Natural killer cell (primary cell): ENCODE measurements at regions not wholly inside any gene's neighbourhood (a gene's known extent, or its start where the extent isn't known, plus 50 kb on each side); places are given as distances from the start of the nearest gene placed in this dataset.

ENCODE experiments used
- ATAC-seq, 3 donors: fragments of 150-1000 bp in 2 of 3; fragments of 200-7000 bp in 1 of 3; cut with Tn5 transposase; 1 replicate in 1 of 3; 2 replicates in 2 of 3; pipeline ENCODE4 v1.10.0; 2021; ENCODE audit warnings: mild to moderate bottlenecking in 2 of 3, moderate library complexity in 2 of 3
- DNase-seq, 2 donors: peaks; one replicate each; pipeline versions ENCODE4 v3.0.0 to v3.0.0-alpha.2; 2013 to 2021; ENCODE audit warnings: mixed read lengths in 1 of 2
- H3K27ac ChIP-seq: one replicate; pipeline ENCODE4 v1.5.1; 2013; ENCODE audit warnings: mild to moderate bottlenecking, low read length
- H3K27me3 ChIP-seq: one replicate; pipeline ENCODE4 v1.6.1; 2013; ENCODE audit warnings: low read length; ENCODE audit not compliant: control insufficient read depth, insufficient read depth
- H3K36me3 ChIP-seq: one replicate; pipeline ENCODE4 v1.6.1; 2013; ENCODE audit warnings: low read length; ENCODE audit not compliant: control insufficient read depth, insufficient read depth
- H3K4me1 ChIP-seq: one replicate; pipeline ENCODE4 v1.6.1; 2013; ENCODE audit warnings: low read length; ENCODE audit not compliant: control insufficient read depth, insufficient read depth
- H3K4me3 ChIP-seq: one replicate; pipeline ENCODE4 v1.5.1; 2013; ENCODE audit warnings: low read length
- H3K9me3 ChIP-seq: one replicate; pipeline ENCODE4 v1.6.1; 2013; ENCODE audit warnings: low read length; ENCODE audit not compliant: control insufficient read depth, insufficient read depth
- H3K27ac Mint-ChIP-seq, 2 donors: one replicate each; pipeline ENCODE4 v1.8.0; 2022; ENCODE audit warnings: mild to moderate bottlenecking in 2 of 2, mixed read lengths in 2 of 2, moderate library complexity in 1 of 2
- H3K27me3 Mint-ChIP-seq, 2 donors: one replicate each; pipeline ENCODE4 v1.8.0; 2022; ENCODE audit warnings: low read depth in 2 of 2, mixed read lengths in 2 of 2
- H3K36me3 Mint-ChIP-seq: one replicate; pipeline ENCODE4 v1.8.0; 2022; ENCODE audit warnings: mixed read lengths
- H3K4me1 Mint-ChIP-seq, 2 donors: one replicate each; pipeline ENCODE4 v1.8.0; 2022; ENCODE audit warnings: mixed read lengths in 2 of 2
- H3K4me3 Mint-ChIP-seq: one replicate; pipeline ENCODE4 v1.8.0; 2022; ENCODE audit warnings: mild to moderate bottlenecking, moderate library complexity, mixed read lengths
- H3K9me3 Mint-ChIP-seq, 2 donors: one replicate each; pipeline ENCODE4 v1.8.0; 2022; ENCODE audit warnings: mixed read lengths in 2 of 2
- CTCF ChIP-seq: fragments of 200-600 bp; IDR thresholded peaks from one replicate; pipeline ENCODE4 v1.8.0; 2022; ENCODE audit warnings: antibody characterized with exemption
- WGBS: methylation state at CpG from one replicate; pipeline ENCODE4 v1.1.7; 2013; ENCODE audit warnings: missing lambda C conversion rate; ENCODE audit not compliant: insufficient coverage; 5-methylcytosine and 5-hydroxymethylcytosine counted together
- intact Hi-C: fragments of 100-400 bp; cut with micrococcal nuclease; formaldehyde crosslinking; loops from one replicate; pipeline ENCODE4 v1.14.2; 2022

GRCh38 chr2:129797489-129798300, 181.8 kb upstream of the RAB6C start:
- ATAC-seq = no peak
- H3K4me3 ChIP-seq = no peak overlapping the region
- intact Hi-C loops = no loop called here
- no peaks in the 10 kb centered on the region for H3K9me3 ChIP-seq
- TF ChIP-seq CTCF = no peak
- DNase-seq = no peak
- 77% methylated on average over 15 of the region's 16 CpGs for WGBS
- H3K9me3 Mint-ChIP-seq = no peaks in the 10 kb centered on the region
- H3K27ac Mint-ChIP-seq = no peak overlapping the region
- peaks cover 0 to 15% of the 10 kb centered on the region in 2 donors for H3K27me3 Mint-ChIP-seq
- H3K4me1 ChIP-seq = no peaks in the 10 kb centered on the region
- H3K4me1 Mint-ChIP-seq = no peaks in the 10 kb centered on the region
- H3K4me3 Mint-ChIP-seq = no peak overlapping the region
- H3K36me3 ChIP-seq = no peaks in the 10 kb centered on the region
- H3K27me3 ChIP-seq = no peaks in the 10 kb centered on the region
- no peak overlapping the region for H3K27ac ChIP-seq
- no peaks in the 10 kb centered on the region for H3K36me3 Mint-ChIP-seq

- H3K4me3 Mint-ChIP-seq = no peak overlapping the region
Observed at GRCh38 chr2:129798301-129798581, 181.2 kb upstream of the RAB6C start.

GRCh38 chr2:129798626-129799025, 180.8 kb upstream of the RAB6C start:
- H3K9me3 Mint-ChIP-seq = no peaks in the 10 kb centered on the region
- Histone ChIP-seq H3K4me3 (no peak overlapping the region), H3K27me3 (no peaks in the 10 kb centered on the region), H3K9me3 (no peaks in the 10 kb centered on the region), H3K4me1 (no peaks in the 10 kb centered on the region), H3K27ac (no peak overlapping the region), H3K36me3 (no peaks in the 10 kb centered on the region)
- no peak overlapping the region for H3K4me3 Mint-ChIP-seq
- H3K4me1 Mint-ChIP-seq = no peaks in the 10 kb centered on the region
- H3K27me3 Mint-ChIP-seq = peaks cover 0 to 15% of the 10 kb centered on the region in 2 donors
- TF ChIP-seq CTCF = no peak
- DNase-seq (no peak), ATAC-seq (no peak)
- intact Hi-C loops = no loop called here
- WGBS = 89% methylated on average over 9 of the region's 9 CpGs
- H3K36me3 Mint-ChIP-seq = no peaks in the 10 kb centered on the region
- no peak overlapping the region for H3K27ac Mint-ChIP-seq

More at GRCh38 chr2:129798301-129798581, 181.2 kb upstream of the RAB6C start:
- Histone ChIP-seq H3K9me3 (no peaks in the 10 kb centered on the region), H3K27ac (no peak overlapping the region), H3K4me3 (no peak overlapping the region), H3K36me3 (no peaks in the 10 kb centered on the region), H3K4me1 (no peaks in the 10 kb centered on the region), H3K27me3 (no peaks in the 10 kb centered on the region)
- WGBS = 89% methylated on average over 9 of the region's 9 CpGs
- Mint-ChIP-seq H3K36me3 (no peaks in the 10 kb centered on the region), H3K27ac (no peak overlapping the region), H3K9me3 (no peaks in the 10 kb centered on the region), H3K27me3 (peaks cover 0 to 15% of the 10 kb centered on the region in 2 donors), H3K4me1 (no peaks in the 10 kb centered on the region)
- no peak for TF ChIP-seq CTCF
- intact Hi-C loops = no loop called here
- ATAC-seq = no peak
- no peak for DNase-seq
